NT2/D1 (cell line): ENCODE measurements at regions not wholly inside any gene's neighbourhood (a gene's known extent, or its start where the extent isn't known, plus 50 kb on each side); places are given as distances from the start of the nearest gene placed in this dataset.

Experiments
- DNase-seq: peaks from one replicate; pipeline ENCODE4 v3.0.0-alpha.2; 2011; ENCODE audit warnings: low read depth, low spot score
- H3K27me3 ChIP-seq: 2 replicates; pipeline ENCODE4 v1.6.0; 2011; ENCODE audit warnings: mild to moderate bottlenecking; ENCODE audit not compliant: insufficient read length, insufficient read depth
- H3K36me3 ChIP-seq: 2 replicates; pipeline ENCODE4 v1.6.1; 2011; ENCODE audit warnings: mild to moderate bottlenecking, low read length, mixed read lengths; ENCODE audit not compliant: insufficient read depth, insufficient read length
- H3K4me1 ChIP-seq: 2 replicates; pipeline ENCODE4 v1.5.1; 2011; ENCODE audit not compliant: insufficient read depth, insufficient read length
- H3K4me3 ChIP-seq: 2 replicates; pipeline ENCODE4 v1.5.1; 2011; ENCODE audit warnings: low read depth; ENCODE audit not compliant: insufficient read length
- H3K9ac ChIP-seq: 2 replicates; pipeline ENCODE4 v1.6.0; 2011; ENCODE audit warnings: low read depth; ENCODE audit not compliant: insufficient read length
- H3K9me3 ChIP-seq: 2 replicates; pipeline ENCODE4 v1.5.1; 2011; ENCODE audit warnings: mild to moderate bottlenecking, low read length; ENCODE audit not compliant: insufficient read depth
- SUZ12 ChIP-seq: IDR thresholded peaks from 2 replicates; pipeline ENCODE4 v1.6.1; 2011; ENCODE audit not compliant: insufficient read length, insufficient read depth; ENCODE audit errors: extremely low read depth
- YY1 ChIP-seq: IDR thresholded peaks from 2 replicates; pipeline ENCODE4 v1.6.1; 2011; ENCODE audit not compliant: insufficient read length, insufficient read depth
- ZNF274 ChIP-seq: IDR thresholded peaks from 2 replicates; pipeline ENCODE4 v1.6.1; 2011; ENCODE audit warnings: mild to moderate bottlenecking, low read depth, low read length

DNA sequence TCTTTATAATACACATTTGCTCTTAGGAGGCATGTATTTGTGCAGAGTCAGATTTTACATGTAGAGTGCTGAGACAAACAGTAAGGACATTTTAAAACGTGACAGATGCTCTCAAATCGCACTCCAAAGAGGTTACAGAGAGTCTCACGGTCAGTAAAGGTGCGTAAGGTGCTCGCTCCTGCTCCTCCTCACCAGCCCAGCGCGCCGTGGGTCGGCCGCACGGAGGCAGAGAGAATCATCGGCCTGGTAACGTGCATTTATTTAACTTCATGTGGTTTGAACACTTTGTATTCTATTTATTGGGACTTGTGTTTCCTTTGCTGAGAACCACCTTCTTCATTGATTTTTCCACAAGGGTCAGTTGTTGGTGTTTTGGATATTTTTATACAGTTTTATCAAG is 900.1 kb downstream of the BRD1 start:
- Histone ChIP-seq H3K4me1 (peaks cover 2% of the 10 kb centered on the region), H3K9me3 (no peaks in the 10 kb centered on the region), H3K36me3 (no peaks in the 10 kb centered on the region), H3K9ac (no peak overlapping the region), H3K4me3 (no peak overlapping the region), H3K27me3 (no peaks in the 10 kb centered on the region)
- no peak for DNase-seq
- TF ChIP-seq SUZ12 (no peak), ZNF274 (no peak)

DNA sequence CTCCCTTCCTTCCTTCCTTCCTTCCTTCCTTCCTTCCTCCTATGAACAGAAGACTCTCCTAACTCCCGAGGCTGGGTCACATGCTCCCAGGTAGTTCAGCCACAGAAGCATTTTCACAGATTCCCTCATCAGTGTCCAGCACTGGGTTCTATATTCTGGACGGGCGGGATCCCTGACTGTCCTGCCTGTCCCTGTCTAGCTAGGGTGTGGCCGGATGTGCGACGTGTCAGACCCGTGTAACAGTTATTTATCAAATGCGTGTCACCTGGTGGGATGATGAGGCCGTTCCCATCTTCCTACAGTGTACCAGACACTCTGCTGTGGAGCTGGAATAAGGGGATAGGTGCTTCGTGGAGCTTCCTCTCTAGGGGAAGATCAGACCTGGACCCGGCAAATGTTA is 901.0 kb downstream of the BRD1 start:
- no peak overlapping the region for H3K9ac ChIP-seq
- no peak for DNase-seq
- no peak for TF ChIP-seq ZNF274
- no peak for TF ChIP-seq YY1
- TF ChIP-seq SUZ12 = no peak
- H3K9me3 ChIP-seq = no peaks in the 10 kb centered on the region
- H3K4me3 ChIP-seq = no peak overlapping the region
- H3K36me3 ChIP-seq = no peaks in the 10 kb centered on the region
- H3K4me1 ChIP-seq = peaks cover 2% of the 10 kb centered on the region
- no peaks in the 10 kb centered on the region for H3K27me3 ChIP-seq

DNA sequence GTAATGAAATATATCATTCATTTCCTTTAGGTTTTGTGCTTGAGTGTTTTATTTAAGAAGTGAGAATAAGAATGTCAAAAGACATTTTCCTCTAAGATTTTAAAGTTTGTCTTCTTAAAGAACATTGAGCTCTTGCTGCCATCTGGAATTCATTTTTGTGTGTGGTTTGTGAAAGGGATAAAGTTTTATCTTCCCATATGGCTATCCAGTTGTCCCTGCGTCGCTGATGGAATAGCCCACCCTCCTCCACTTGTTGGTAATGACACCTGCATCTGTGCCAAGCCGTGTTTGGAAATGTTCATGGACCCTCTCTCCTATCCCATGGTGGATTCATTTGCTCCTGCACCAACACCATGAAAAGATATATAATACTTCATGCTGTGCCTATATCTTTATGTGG is 901.5 kb downstream of the BRD1 start:
- Histone ChIP-seq H3K9me3 (no peaks in the 10 kb centered on the region), H3K4me3 (no peak overlapping the region), H3K36me3 (no peaks in the 10 kb centered on the region), H3K4me1 (peaks cover 2% of the 10 kb centered on the region), H3K9ac (no peak overlapping the region), H3K27me3 (no peaks in the 10 kb centered on the region)
- TF ChIP-seq ZNF274 (no peak), SUZ12 (no peak), YY1 (no peak)
- no peak for DNase-seq

DNA sequence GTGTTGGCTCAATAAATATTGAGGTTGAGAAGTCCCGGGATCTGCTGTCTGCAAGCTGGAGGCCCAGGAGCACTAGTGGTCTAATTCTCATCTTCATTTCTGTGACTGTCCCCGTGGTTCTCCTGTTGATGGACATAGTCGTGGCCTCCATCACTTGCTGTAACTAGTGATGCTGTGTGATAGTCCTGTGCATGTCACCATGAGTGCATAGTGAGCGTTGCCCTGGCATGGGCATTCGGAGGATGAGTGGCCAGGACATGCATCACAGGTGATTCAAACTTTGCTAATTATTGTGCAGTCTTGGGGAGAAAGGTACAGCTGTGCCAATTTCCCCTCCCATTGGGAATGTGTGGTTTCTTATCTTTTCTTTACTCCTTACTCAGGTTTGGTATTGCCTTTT is 902.2 kb downstream of the BRD1 start:
- no peaks in the 10 kb centered on the region for H3K9me3 ChIP-seq
- no peak for DNase-seq
- no peaks in the 10 kb centered on the region for H3K36me3 ChIP-seq
- no peak overlapping the region for H3K4me3 ChIP-seq
- H3K4me1 ChIP-seq = peaks cover 2% of the 10 kb centered on the region
- no peaks in the 10 kb centered on the region for H3K27me3 ChIP-seq
- TF ChIP-seq ZNF274 (no peak), SUZ12 (no peak), YY1 (no peak)
- H3K9ac ChIP-seq = no peak overlapping the region

DNA sequence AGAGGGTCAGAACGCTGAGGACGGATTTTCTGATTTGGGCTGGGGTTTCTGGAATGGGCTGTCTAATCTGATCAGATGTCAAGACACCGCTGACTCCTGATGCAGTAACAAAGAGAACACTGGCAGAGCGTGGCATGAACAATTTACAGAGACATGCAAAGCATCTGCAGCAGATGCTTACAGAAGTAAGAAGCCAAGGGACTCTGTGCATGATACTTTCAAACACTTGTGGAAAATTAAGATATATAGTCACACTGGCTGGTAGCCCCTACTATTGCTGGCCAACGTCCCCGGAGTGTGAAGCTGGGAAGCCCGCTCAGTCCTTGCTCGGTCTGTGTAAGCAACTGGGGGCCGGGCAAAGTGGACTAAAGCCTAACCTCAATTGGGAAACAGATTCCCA is 903.7 kb downstream of the BRD1 start:
- Histone ChIP-seq H3K9me3 (no peaks in the 10 kb centered on the region), H3K27me3 (no peaks in the 10 kb centered on the region), H3K4me3 (no peak overlapping the region), H3K9ac (no peak overlapping the region), H3K36me3 (no peaks in the 10 kb centered on the region), H3K4me1 (peaks cover 3% of the 10 kb centered on the region)
- TF ChIP-seq ZNF274 = no peak
- no peak for TF ChIP-seq YY1
- no peak for TF ChIP-seq SUZ12
- DNase-seq = no peak

DNA sequence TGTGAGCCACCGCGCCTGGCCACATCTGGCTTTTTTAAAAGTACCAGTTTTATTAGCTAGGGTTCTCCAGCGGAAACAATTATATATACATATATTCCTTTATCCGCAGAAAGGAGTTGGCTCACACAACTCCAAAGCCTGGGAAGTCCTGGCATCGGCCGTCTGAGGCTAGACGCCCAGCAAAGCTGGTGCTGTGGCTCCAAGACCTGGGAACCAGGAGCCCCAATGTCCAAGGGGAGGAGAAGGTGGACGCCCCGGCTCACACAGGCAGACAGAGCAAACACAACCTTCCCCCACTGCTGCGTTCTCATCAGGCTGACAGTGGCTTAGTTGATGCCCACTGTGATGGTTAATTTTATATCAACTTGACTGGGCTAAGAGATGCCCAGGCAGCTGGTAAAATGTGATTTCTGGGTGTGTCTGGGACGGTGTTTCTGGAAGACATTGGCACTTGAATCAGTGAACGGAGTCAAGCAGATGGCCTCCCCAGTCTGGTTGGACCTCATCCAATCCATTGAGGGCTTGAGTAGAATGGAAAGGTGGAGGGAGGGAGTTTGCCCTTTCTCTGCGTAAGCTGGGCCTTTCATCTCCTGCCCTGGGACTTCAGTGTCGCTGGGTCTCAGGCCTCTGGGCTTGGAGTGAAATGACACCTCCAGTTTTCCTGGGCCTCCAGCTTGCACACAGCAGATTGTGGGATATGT is 904.4 kb downstream of the BRD1 start:
- TF ChIP-seq SUZ12 (no peak), YY1 (no peak), ZNF274 (no peak)
- no peaks in the 10 kb centered on the region for H3K27me3 ChIP-seq
- peaks cover 3% of the 10 kb centered on the region for H3K4me1 ChIP-seq
- H3K36me3 ChIP-seq = no peaks in the 10 kb centered on the region
- H3K4me3 ChIP-seq = no peak overlapping the region
- DNase-seq = no peak
- H3K9ac ChIP-seq = no peak overlapping the region
- no peaks in the 10 kb centered on the region for H3K9me3 ChIP-seq

DNA sequence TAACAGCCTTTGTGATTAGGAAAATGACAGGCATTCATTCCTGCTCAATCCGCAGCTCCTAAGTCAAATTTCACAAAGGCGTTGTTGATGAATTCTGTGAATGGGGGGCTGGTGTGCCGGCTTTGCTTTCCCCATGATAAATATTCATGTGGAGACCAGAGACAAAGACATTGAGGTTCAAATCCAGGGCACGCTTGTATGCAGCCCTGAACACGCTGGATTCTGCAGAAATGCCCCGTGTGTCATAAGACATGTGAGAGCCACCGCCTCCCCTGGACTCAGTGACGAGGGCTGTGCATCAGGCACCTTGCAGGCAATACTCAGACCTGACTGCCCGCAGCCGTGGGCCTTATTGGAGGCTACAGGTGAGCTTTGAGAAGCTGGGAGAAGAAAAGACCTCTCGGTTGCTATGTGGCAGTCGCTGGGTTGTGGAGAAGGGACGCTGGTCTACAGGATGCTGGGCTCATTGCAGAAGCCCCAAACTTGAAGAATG is 906.2 kb downstream of the BRD1 start:
- DNase-seq = no peak
- Histone ChIP-seq H3K9ac (no peak overlapping the region), H3K4me1 (peaks cover 3% of the 10 kb centered on the region), H3K4me3 (no peak overlapping the region), H3K27me3 (no peaks in the 10 kb centered on the region), H3K36me3 (no peaks in the 10 kb centered on the region), H3K9me3 (peaks cover 6% of the 10 kb centered on the region)
- no peak for TF ChIP-seq ZNF274
- TF ChIP-seq YY1 = no peak
- no peak for TF ChIP-seq SUZ12
